ENCODE measurements at regions not wholly inside any gene's neighbourhood (a gene's known extent, or its start where the extent isn't known, plus 50 kb on each side); places are given as distances from the start of the nearest gene placed in this dataset.

- no peak for TF ChIP-seq Cebpa-rat (IDR thresholded peaks at IDR 0.05)
- peaks cover 0 to 2% (median 0%) of the 10 kb centered on the region in 10 experiments; a peak in 2 of 20 replicates for H3K4me1 ChIP-seq
- H3K4me2 ChIP-seq: no peak overlapping the region
- no peaks in the 10 kb centered on the region for H3K9me3 ChIP-seq (replicated peaks in 1 of 11)
- H3K4me3 ChIP-seq: no peak overlapping the region
- H3K27me3 ChIP-seq: no peaks in the 10 kb centered on the region
- H3K27ac ChIP-seq: no peak overlapping the region
- no peaks in the 10 kb centered on the region for H4K20me1 ChIP-seq
- H3K36me3 ChIP-seq: no peaks in the 10 kb centered on the region
- H3K9ac ChIP-seq: no peak overlapping the region
Observed at GRCh38 chr2:23015651-23016200, 369.3 kb upstream of the KLHL29 start.

GRCh38 chr2:23019476-23019875 is 365.5 kb upstream of the KLHL29 start:
- Histone ChIP-seq H3K4me2 (no peak overlapping the region), H3K9me3 (replicated peaks in 1 of 11) (no peaks in the 10 kb centered on the region), H3K4me3 (no peak overlapping the region), H3K36me3 (no peaks in the 10 kb centered on the region), H3K27ac (no peak overlapping the region), H3K4me1 (no peaks in the 10 kb centered on the region), H3K9ac (no peak overlapping the region), H3K27me3 (no peaks in the 10 kb centered on the region), H4K20me1 (no peaks in the 10 kb centered on the region)
- TF ChIP-seq Cebpa-rat (IDR thresholded peaks at IDR 0.05): no peak

- H3K27me3 ChIP-seq: no peaks in the 10 kb centered on the region
- H3K4me3 ChIP-seq: no peak overlapping the region
- no peaks in the 10 kb centered on the region for H3K4me1 ChIP-seq
- no peaks in the 10 kb centered on the region for H3K36me3 ChIP-seq
- H4K20me1 ChIP-seq: no peaks in the 10 kb centered on the region
- no peak overlapping the region for H3K9ac ChIP-seq
- no peak overlapping the region for H3K27ac ChIP-seq
- no peak for TF ChIP-seq Cebpa-rat (IDR thresholded peaks at IDR 0.05)
- H3K4me2 ChIP-seq: no peak overlapping the region
- no peaks in the 10 kb centered on the region for H3K9me3 ChIP-seq (replicated peaks in 1 of 11)
Observed at GRCh38 chr2:23020659-23021058, 364.3 kb upstream of the KLHL29 start.

- no peak overlapping the region for H3K27ac ChIP-seq
- no peak overlapping the region for H3K4me2 ChIP-seq
- no peaks in the 10 kb centered on the region for H3K4me1 ChIP-seq
- no peak for TF ChIP-seq Cebpa-rat (IDR thresholded peaks at IDR 0.05)
- no peaks in the 10 kb centered on the region for H3K27me3 ChIP-seq
- H3K36me3 ChIP-seq: no peaks in the 10 kb centered on the region
- H3K4me3 ChIP-seq: no peak overlapping the region
- no peaks in the 10 kb centered on the region for H3K9me3 ChIP-seq (replicated peaks in 1 of 11)
- no peaks in the 10 kb centered on the region for H4K20me1 ChIP-seq
- no peak overlapping the region for H3K9ac ChIP-seq
Observed at GRCh38 chr2:23021311-23022120, 363.5 kb upstream of the KLHL29 start.

- Histone ChIP-seq H4K20me1 (no peaks in the 10 kb centered on the region; a peak in 1 of 22 replicates), H3K27me3 (no peaks in the 10 kb centered on the region), H3K4me2 (no peak overlapping the region), H3K9me3 (replicated peaks in 1 of 11) (no peaks in the 10 kb centered on the region), H3K27ac (no peak overlapping the region), H3K36me3 (no peaks in the 10 kb centered on the region), H3K9ac (no peak overlapping the region), H3K4me1 (no peaks in the 10 kb centered on the region), H3K4me3 (no peak overlapping the region)
- no peak for TF ChIP-seq Cebpa-rat (IDR thresholded peaks at IDR 0.05)
Observed at GRCh38 chr2:23023722-23024121, 361.3 kb upstream of the KLHL29 start.

GRCh38 chr2:23026671-23027070 is 358.3 kb upstream of the KLHL29 start:
- Histone ChIP-seq H3K36me3 (no peaks in the 10 kb centered on the region), H3K4me1 (no peaks in the 10 kb centered on the region), H3K27ac (no peak overlapping the region), H3K27me3 (no peaks in the 10 kb centered on the region), H3K9ac (no peak overlapping the region), H3K4me3 (no peak overlapping the region), H3K9me3 (replicated peaks in 1 of 11) (no peaks in the 10 kb centered on the region), H4K20me1 (no peaks in the 10 kb centered on the region; a peak in 1 of 22 replicates), H3K4me2 (no peak overlapping the region)
- TF ChIP-seq Cebpa-rat (IDR thresholded peaks at IDR 0.05): no peak

- H3K4me3 ChIP-seq: no peak overlapping the region
- H3K36me3 ChIP-seq: no peaks in the 10 kb centered on the region
- H3K27me3 ChIP-seq: no peaks in the 10 kb centered on the region
- no peaks in the 10 kb centered on the region for H3K9me3 ChIP-seq (replicated peaks in 1 of 11)
- H3K4me2 ChIP-seq: no peak overlapping the region
- no peak overlapping the region for H3K27ac ChIP-seq
- H3K4me1 ChIP-seq: no peaks in the 10 kb centered on the region
- no peak for TF ChIP-seq Cebpa-rat (IDR thresholded peaks at IDR 0.05)
- no peaks in the 10 kb centered on the region; a peak in 1 of 22 replicates for H4K20me1 ChIP-seq
- no peak overlapping the region for H3K9ac ChIP-seq
Observed at GRCh38 chr2:23027396-23027795, 357.6 kb upstream of the KLHL29 start.

GRCh38 chr2:23028106-23028505 is 356.9 kb upstream of the KLHL29 start:
- no peak overlapping the region for H3K4me3 ChIP-seq

GRCh38 chr2:23029111-23029510 is 355.9 kb upstream of the KLHL29 start:
- H3K36me3 ChIP-seq: no peaks in the 10 kb centered on the region
- H3K27me3 ChIP-seq: no peaks in the 10 kb centered on the region
- H3K9me3 ChIP-seq (replicated peaks in 1 of 11): no peaks in the 10 kb centered on the region
- H4K20me1 ChIP-seq: no peaks in the 10 kb centered on the region; a peak in 1 of 22 replicates
- TF ChIP-seq Cebpa-rat (IDR thresholded peaks at IDR 0.05): no peak
- no peak overlapping the region for H3K4me3 ChIP-seq
- no peak overlapping the region for H3K9ac ChIP-seq
- H3K27ac ChIP-seq: no peak overlapping the region
- H3K4me1 ChIP-seq: no peaks in the 10 kb centered on the region
- no peak overlapping the region for H3K4me2 ChIP-seq

More at GRCh38 chr2:23028106-23028505, 356.9 kb upstream of the KLHL29 start:
- Histone ChIP-seq H3K4me2 (no peak overlapping the region), H3K9me3 (replicated peaks in 1 of 11) (no peaks in the 10 kb centered on the region), H4K20me1 (no peaks in the 10 kb centered on the region; a peak in 1 of 22 replicates), H3K4me1 (no peaks in the 10 kb centered on the region), H3K9ac (no peak overlapping the region), H3K27me3 (no peaks in the 10 kb centered on the region), H3K27ac (no peak overlapping the region), H3K36me3 (no peaks in the 10 kb centered on the region)
- no peak for TF ChIP-seq Cebpa-rat (IDR thresholded peaks at IDR 0.05)

- Histone ChIP-seq H3K27ac (no peak overlapping the region), H3K9ac (no peak overlapping the region), H3K4me3 (no peak overlapping the region), H3K4me1 (no peaks in the 10 kb centered on the region), H3K27me3 (no peaks in the 10 kb centered on the region), H3K9me3 (replicated peaks in 1 of 11) (no peaks in the 10 kb centered on the region), H3K4me2 (no peak overlapping the region), H3K36me3 (no peaks in the 10 kb centered on the region), H4K20me1 (no peaks in the 10 kb centered on the region; a peak in 1 of 22 replicates)
- no peak for TF ChIP-seq Cebpa-rat (IDR thresholded peaks at IDR 0.05)
Observed at GRCh38 chr2:23029951-23030350, 355.0 kb upstream of the KLHL29 start.
